ENCODE measurements at regions not wholly inside any gene's neighbourhood (a gene's known extent, or its start where the extent isn't known, plus 50 kb on each side); places are given as distances from the start of the nearest gene placed in this dataset.

- ChIA-PET CTCF (no interaction called here), POLR2A (no interaction called here)
These were observed 246.1 kb downstream of the REEP3 start for GRCh38 chr10:63767138-63767801.

- CTCF ChIA-PET: no interaction called here
- POLR2A ChIA-PET: no interaction called here
These were observed 248.2 kb downstream of the REEP3 start for GRCh38 chr10:63769367-63769766.

GRCh38 chr10:63770523-63770922 lies 249.3 kb downstream of the REEP3 start:
- ChIA-PET POLR2A (no interaction called here), CTCF (no interaction called here)

GRCh38 chr10:63772491-63772890 lies 251.3 kb downstream of the REEP3 start:
- CTCF ChIA-PET: no interaction called here
- POLR2A ChIA-PET: no interaction called here

GRCh38 chr10:63773106-63773505 lies 251.9 kb downstream of the REEP3 start:
- CTCF ChIA-PET: no interaction called here

GRCh38 chr10:63773962-63774361 lies 252.8 kb downstream of the REEP3 start:
- CTCF ChIA-PET: no interaction called here

More at GRCh38 chr10:63773106-63773505, 251.9 kb downstream of the REEP3 start:
- POLR2A ChIA-PET: no interaction called here

GRCh38 chr10:63780101-63780500 lies 258.9 kb downstream of the REEP3 start:
- CTCF ChIA-PET: no interaction called here
- POLR2A ChIA-PET: no interaction called here

More at GRCh38 chr10:63773962-63774361, 252.8 kb downstream of the REEP3 start:
- POLR2A ChIA-PET: no interaction called here

GRCh38 chr10:63781226-63781625 lies 260.0 kb downstream of the REEP3 start:
- CTCF ChIA-PET: no interaction called here
- POLR2A ChIA-PET: no interaction called here

GRCh38 chr10:63783882-63784281 lies 262.7 kb downstream of the REEP3 start:
- ChIA-PET POLR2A (no interaction called here), CTCF (no interaction called here)

GRCh38 chr10:63788152-63788821 lies 267.1 kb downstream of the REEP3 start:
- POLR2A ChIA-PET: no interaction called here
- CTCF ChIA-PET: no interaction called here

GRCh38 chr10:63795094-63795860 lies 274.1 kb downstream of the REEP3 start:
- ChIA-PET CTCF (no interaction called here), POLR2A (no interaction called here)

- ChIA-PET POLR2A (no interaction called here), CTCF (interaction anchor here (1.0 kb wide), 1 partner anchor 79 kb away, joined by 4 read pairs; no protein-coding TSS in a partner anchor)
These were observed 277.6 kb downstream of the REEP3 start for GRCh38 chr10:63798599-63799498.

- CTCF ChIA-PET: interaction anchor here (1.0 kb wide), 1 partner anchor 80 kb away, joined by 4 read pairs; no protein-coding TSS in a partner anchor
- POLR2A ChIA-PET: no interaction called here
These were observed 278.5 kb downstream of the REEP3 start for GRCh38 chr10:63799521-63800300.

GRCh38 chr10:63801166-63801565 lies 280.0 kb downstream of the REEP3 start:
- ChIA-PET CTCF (no interaction called here), POLR2A (no interaction called here)

GRCh38 chr10:63806330-63806729 lies 285.1 kb downstream of the REEP3 start:
- ChIA-PET CTCF (no interaction called here), POLR2A (no interaction called here)

- ChIA-PET POLR2A (no interaction called here), CTCF (no interaction called here)
These were observed 291.3 kb downstream of the REEP3 start for GRCh38 chr10:63812501-63812900.

- POLR2A ChIA-PET: no interaction called here
- CTCF ChIA-PET: no interaction called here
These were observed 298.6 kb downstream of the REEP3 start for GRCh38 chr10:63819753-63820329.

GRCh38 chr10:63822496-63822895 lies 301.3 kb downstream of the REEP3 start:
- POLR2A ChIA-PET: no interaction called here
- CTCF ChIA-PET: no interaction called here

GRCh38 chr10:63825111-63825510 lies 303.9 kb downstream of the REEP3 start:
- POLR2A ChIA-PET: no interaction called here
- CTCF ChIA-PET: no interaction called here
